ENCODE measurements at regions not wholly inside any gene's neighbourhood (a gene's known extent, or its start where the extent isn't known, plus 50 kb on each side); places are given as distances from the start of the nearest gene placed in this dataset.

- Histone ChIP-seq H3K4me3 (no peak overlapping the region), H3K27ac (no peak overlapping the region), H3K27me3 (no peaks in the 10 kb centered on the region), H3K9me3 (no peaks in the 10 kb centered on the region), H3K36me3 (no peaks in the 10 kb centered on the region), H3K4me1 (no peaks in the 10 kb centered on the region)
- TF ChIP-seq POLR2AphosphoS5 (IDR thresholded peaks at IDR 0.05) (no peak), CTCF (IDR thresholded peaks at IDR 0.05) (no peak), EP300 (IDR thresholded peaks at IDR 0.05) (no peak), POLR2A (IDR thresholded peaks at IDR 0.05) (no peak)
- intact Hi-C loops (cut with DNase I; ENCODE audit: low total_unique reads), result no loop called here
- DNase-seq, result no peak
Observed at GRCh38 chr5:103918668-103919367, 356.2 kb upstream of the NUDT12 start.

GRCh38 chr5:103915081-103915480 lies 352.5 kb upstream of the NUDT12 start:
- 73 to 95% (median 82%) methylated on average over 1 of the region's 1 CpG for WGBS, 5 donors
- no peaks in the 10 kb centered on the region for H3K27me3 ChIP-seq
- H3K4me3 ChIP-seq, result no peak overlapping the region
- H3K36me3 ChIP-seq, result no peaks in the 10 kb centered on the region
- no peaks in the 10 kb centered on the region for H3K4me1 ChIP-seq
- H3K9me3 ChIP-seq, result no peaks in the 10 kb centered on the region
- no peak for TF ChIP-seq POLR2AphosphoS5 (IDR thresholded peaks at IDR 0.05)
- TF ChIP-seq POLR2A (IDR thresholded peaks at IDR 0.05), result no peak
- TF ChIP-seq EP300 (IDR thresholded peaks at IDR 0.05), result no peak
- TF ChIP-seq CTCF (IDR thresholded peaks at IDR 0.05), result no peak
- H3K27ac ChIP-seq, result no peak overlapping the region
- no peak for DNase-seq
- intact Hi-C loops (cut with DNase I; ENCODE audit: low total_unique reads), result no loop called here

- no peak for DNase-seq
- no peak overlapping the region for H3K4me3 ChIP-seq
- no peaks in the 10 kb centered on the region for H3K4me1 ChIP-seq
- TF ChIP-seq EP300 (IDR thresholded peaks at IDR 0.05) (no peak), POLR2AphosphoS5 (IDR thresholded peaks at IDR 0.05) (no peak), POLR2A (IDR thresholded peaks at IDR 0.05) (no peak), CTCF (IDR thresholded peaks at IDR 0.05) (no peak)
- H3K9me3 ChIP-seq, result no peaks in the 10 kb centered on the region
- H3K27ac ChIP-seq, result no peak overlapping the region
- H3K36me3 ChIP-seq, result no peaks in the 10 kb centered on the region
- intact Hi-C loops (cut with DNase I; ENCODE audit: low total_unique reads), result no loop called here
- WGBS, 5 donors, result 53 to 68% (median 59%) methylated on average over 2 of the region's 2 CpGs
- H3K27me3 ChIP-seq, result no peaks in the 10 kb centered on the region
Observed at GRCh38 chr5:103910786-103911185, 348.2 kb upstream of the NUDT12 start.

GRCh38 chr5:103910011-103910410 lies 347.4 kb upstream of the NUDT12 start:
- no peak overlapping the region for H3K27ac ChIP-seq
- intact Hi-C loops (cut with DNase I; ENCODE audit: low total_unique reads), result no loop called here
- no peak overlapping the region for H3K4me3 ChIP-seq
- H3K9me3 ChIP-seq, result no peaks in the 10 kb centered on the region
- TF ChIP-seq POLR2AphosphoS5 (IDR thresholded peaks at IDR 0.05) (no peak), POLR2A (IDR thresholded peaks at IDR 0.05) (no peak), EP300 (IDR thresholded peaks at IDR 0.05) (no peak), CTCF (IDR thresholded peaks at IDR 0.05) (no peak)
- H3K27me3 ChIP-seq, result no peaks in the 10 kb centered on the region
- 64 to 76% (median 71%) methylated on average over 2 of the region's 2 CpGs for WGBS, 5 donors
- no peaks in the 10 kb centered on the region for H3K4me1 ChIP-seq
- DNase-seq, result no peak
- no peaks in the 10 kb centered on the region for H3K36me3 ChIP-seq

Data from stomach (tissue), 8 donors.